SK-N-MC (cell line): ENCODE measurements at regions not wholly inside any gene's neighbourhood (a gene's known extent, or its start where the extent isn't known, plus 50 kb on each side); places are given as distances from the start of the nearest gene placed in this dataset.

Experiments used
- DNase-seq: peaks from one replicate; pipeline ENCODE4 v3.0.0-alpha.2; 2011; ENCODE audit warnings: low read depth, low spot score
- H3K27ac ChIP-seq: fragments of 200-600 bp; sonication (generic); 2 replicates; pipeline ENCODE4 v1.5.1; 2016; ENCODE audit warnings: mixed run types
- H3K36me3 ChIP-seq: fragments of 200-600 bp; sonication (generic); 2 replicates; pipeline ENCODE4 v1.6.1; 2017; ENCODE audit warnings: antibody characterized with exemption, low read length, mixed read lengths; ENCODE audit not compliant: insufficient read depth
- H3K4me3 ChIP-seq: fragments of 200-600 bp; sonication (generic); 2 replicates; pipeline ENCODE4 v1.5.1; 2016
- H3K9ac ChIP-seq: fragments of 200-600 bp; sonication (generic); 2 replicates; pipeline ENCODE4 v1.8.0; 2017; ENCODE audit warnings: mixed run types, mixed read lengths; ENCODE audit not compliant: insufficient read length
- H3K9me3 ChIP-seq: fragments of 200-600 bp; sonication (generic); 2 replicates; pipeline ENCODE4 v1.6.1; 2017; ENCODE audit warnings: low read depth, mild to moderate bottlenecking, antibody characterized with exemption, low read length, moderate library complexity, mixed read lengths
- EZH2 ChIP-seq: fragments of 200-600 bp; sonication (generic); IDR thresholded peaks from one replicate; pipeline ENCODE4 v1.6.1; 2017; ENCODE audit warnings: antibody characterized with exemption
- FOXP2 ChIP-seq: optimal IDR thresholded peaks from 2 replicates; pipeline ENCODE3; 2011; ENCODE audit warnings: mild to moderate bottlenecking, moderate library complexity; ENCODE audit not compliant: insufficient read depth; ENCODE audit errors: extremely low read length, control extremely low read depth
- POLR2AphosphoS5 ChIP-seq: IDR thresholded peaks from 2 replicates; pipeline ENCODE4 v1.6.1; 2012; ENCODE audit warnings: mild to moderate bottlenecking, low read depth, low read length, borderline replicate concordance

- no peaks in the 10 kb centered on the region for H3K36me3 ChIP-seq
- H3K9ac ChIP-seq = no peak overlapping the region
- DNase-seq = no peak
- no peak overlapping the region for H3K27ac ChIP-seq
- TF ChIP-seq POLR2AphosphoS5 (no peak), FOXP2 (no peak), EZH2 (no peak)
- H3K4me3 ChIP-seq = no peak overlapping the region
- no peaks in the 10 kb centered on the region for H3K9me3 ChIP-seq
Observed at GRCh38 chr12:91335699-91336098, 153.1 kb upstream of the DCN start.

GRCh38 chr12:91333966-91334365 lies 151.3 kb upstream of the DCN start:
- TF ChIP-seq POLR2AphosphoS5 (no peak), FOXP2 (no peak), EZH2 (no peak)
- Histone ChIP-seq H3K9ac (no peak overlapping the region), H3K9me3 (no peaks in the 10 kb centered on the region), H3K27ac (no peak overlapping the region), H3K4me3 (no peak overlapping the region), H3K36me3 (no peaks in the 10 kb centered on the region)
- no peak for DNase-seq

GRCh38 chr12:91332302-91332701 lies 149.7 kb upstream of the DCN start:
- peak; percentile 28 for DNase-seq
- H3K9me3 ChIP-seq = no peaks in the 10 kb centered on the region
- TF ChIP-seq FOXP2 = no peak
- TF ChIP-seq EZH2 = no peak
- TF ChIP-seq POLR2AphosphoS5 = no peak
- H3K27ac ChIP-seq = no peak overlapping the region
- H3K9ac ChIP-seq = no peak overlapping the region
- H3K4me3 ChIP-seq = no peak overlapping the region
- no peaks in the 10 kb centered on the region for H3K36me3 ChIP-seq

- Histone ChIP-seq H3K36me3 (no peaks in the 10 kb centered on the region), H3K27ac (no peak overlapping the region), H3K9ac (no peak overlapping the region), H3K9me3 (no peaks in the 10 kb centered on the region), H3K4me3 (no peak overlapping the region)
- TF ChIP-seq FOXP2 (no peak), POLR2AphosphoS5 (no peak), EZH2 (no peak)
- no peak for DNase-seq
Observed at GRCh38 chr12:91331371-91331770, 148.8 kb upstream of the DCN start.

GRCh38 chr12:91328451-91328850 lies 145.8 kb upstream of the DCN start:
- no peaks in the 10 kb centered on the region for H3K9me3 ChIP-seq
- H3K27ac ChIP-seq = no peak overlapping the region
- no peak for DNase-seq
- no peak overlapping the region for H3K9ac ChIP-seq
- no peak overlapping the region for H3K4me3 ChIP-seq
- TF ChIP-seq POLR2AphosphoS5 = no peak
- TF ChIP-seq FOXP2 = no peak
- no peak for TF ChIP-seq EZH2
- no peaks in the 10 kb centered on the region for H3K36me3 ChIP-seq

GRCh38 chr12:91327889-91328288 lies 145.3 kb upstream of the DCN start:
- no peak for DNase-seq
- Histone ChIP-seq H3K36me3 (no peaks in the 10 kb centered on the region), H3K27ac (no peak overlapping the region), H3K9ac (peak overlapping the region; percentile 58), H3K4me3 (no peak overlapping the region), H3K9me3 (no peaks in the 10 kb centered on the region)
- TF ChIP-seq FOXP2 = no peak
- no peak for TF ChIP-seq POLR2AphosphoS5
- TF ChIP-seq EZH2 = no peak

GRCh38 chr12:91327131-91327530 lies 144.5 kb upstream of the DCN start:
- Histone ChIP-seq H3K4me3 (peak overlapping the region; percentile 11; the same call in 1 of the 2 replicates), H3K36me3 (no peaks in the 10 kb centered on the region), H3K9me3 (no peaks in the 10 kb centered on the region), H3K27ac (peak overlapping the region; percentile 75), H3K9ac (peak overlapping the region; percentile 58)
- DNase-seq = no peak
- no peak for TF ChIP-seq EZH2
- no peak for TF ChIP-seq POLR2AphosphoS5
- no peak for TF ChIP-seq FOXP2

GRCh38 chr12:91326058-91327027 lies 143.7 kb upstream of the DCN start:
- H3K9me3 ChIP-seq = no peaks in the 10 kb centered on the region
- peak overlapping the region; percentile 75 for H3K27ac ChIP-seq
- peak overlapping the region; percentile 58 for H3K9ac ChIP-seq
- peak overlapping the region; percentile 11; the same call in 1 of the 2 replicates for H3K4me3 ChIP-seq
- no peaks in the 10 kb centered on the region for H3K36me3 ChIP-seq
- DNase-seq = peak; percentile 63
- TF ChIP-seq FOXP2 = no peak
- no peak for TF ChIP-seq EZH2
- TF ChIP-seq POLR2AphosphoS5 = no peak
